OCI-LY7 (cell line): ENCODE measurements at regions not wholly inside any gene's neighbourhood (a gene's known extent, or its start where the extent isn't known, plus 50 kb on each side); places are given as distances from the start of the nearest gene placed in this dataset.

Source experiments
- BruUV-seq: library from RNA; stranded (reverse); fragments of 400-500 nt; replicated peaks from 2 replicates; lab custom pipeline; 2021; lab: Mats Ljungman, UMichigan
- CTCF ChIA-PET: fragments of 300-600 bp; sonication (Branson Sonifier 250); formaldehyde crosslinking; loops from one replicate; lab custom pipeline; 2022; ENCODE audit warnings: antibody characterized with exemption; ENCODE audit not compliant: unreplicated experiment; lab: Charles Lee
- POLR2A ChIA-PET: fragments of 300-600 bp; sonication (Branson Sonifier 250); formaldehyde crosslinking; loops from one replicate; lab custom pipeline; 2022; ENCODE audit warnings: antibody characterized with exemption; lab: Charles Lee
- DNase-seq: peaks from one replicate; pipeline ENCODE4 v3.0.0-alpha.2; 2015; ENCODE audit warnings: low spot score
- H2AFZ ChIP-seq: fragments of 200-600 bp; sonication (generic), shearing (Covaris generic); 2 replicates; pipeline ENCODE4 v1.6.1; 2014; ENCODE audit warnings: mild to moderate bottlenecking, antibody characterized with exemption, low read length, moderate library complexity
- H3K27ac ChIP-seq: fragments of 200-600 bp; sonication (generic); 2 replicates; pipeline ENCODE4 v1.5.1; 2014; ENCODE audit warnings: mixed run types, low read depth, mild to moderate bottlenecking, moderate library complexity, low read length, inconsistent platforms; ENCODE audit not compliant: poor library complexity, severe bottlenecking
- H3K36me3 ChIP-seq: fragments of 200-600 bp; sonication (generic); 2 replicates; pipeline ENCODE4 v1.6.1; 2014; ENCODE audit warnings: mild to moderate bottlenecking, antibody characterized with exemption, low read length, moderate library complexity, mixed read lengths; ENCODE audit not compliant: insufficient read depth
- H3K4me1 ChIP-seq: fragments of 200-600 bp; sonication (generic); 2 replicates; pipeline ENCODE4 v1.5.1; 2014; ENCODE audit warnings: mild to moderate bottlenecking, low read length; ENCODE audit not compliant: insufficient read depth, poor library complexity, severe bottlenecking
- H3K4me2 ChIP-seq: fragments of 200-600 bp; sonication (generic); 2 replicates; pipeline ENCODE4 v1.6.1; 2014; ENCODE audit warnings: mild to moderate bottlenecking, low read length
- H3K4me3 ChIP-seq: fragments of 200-600 bp; sonication (generic); 2 replicates; pipeline ENCODE4 v1.5.1; 2014; ENCODE audit warnings: mild to moderate bottlenecking, low read depth, low read length; ENCODE audit not compliant: poor library complexity, severe bottlenecking
- H3K79me2 ChIP-seq: fragments of 200-600 bp; sonication (generic); 2 replicates; pipeline ENCODE4 v1.6.1; 2016; ENCODE audit warnings: low read depth, mild to moderate bottlenecking, low read length, moderate library complexity, mixed read lengths; ENCODE audit not compliant: insufficient read depth
- H3K9me2 ChIP-seq: fragments of 200-600 bp; sonication (generic); 2 replicates; pipeline ENCODE4 v1.6.1; 2016; ENCODE audit warnings: mild to moderate bottlenecking, low read length, mixed read lengths; ENCODE audit not compliant: insufficient read depth
- H3K9me3 ChIP-seq: fragments of 200-600 bp; sonication (generic); 2 replicates; pipeline ENCODE4 v1.6.1; 2014; ENCODE audit warnings: mild to moderate bottlenecking, mixed run types, low read length, mixed read lengths
- H4K20me1 ChIP-seq: fragments of 200-600 bp; sonication (generic); 2 replicates; pipeline ENCODE4 v1.6.1; 2014; ENCODE audit warnings: mild to moderate bottlenecking, antibody characterized with exemption, low read length, moderate library complexity, mixed read lengths; ENCODE audit not compliant: insufficient read depth
- EZH2phosphoT487 ChIP-seq: fragments of 200-600 bp; sonication (generic); IDR thresholded peaks from 2 replicates; pipeline ENCODE4 v1.6.1; 2018; ENCODE audit warnings: low read depth, borderline replicate concordance, mild to moderate bottlenecking, mixed run types, antibody characterized with exemption, low read length, moderate library complexity, mixed read lengths
- intact Hi-C: fragments of 100-400 bp; cut with micrococcal nuclease; formaldehyde crosslinking; loops from one replicate; pipeline ENCODE4 v1.10.0; 2022; ENCODE audit not compliant: unreplicated experiment
- TF ChIP-seq, protein P1 (sequence below): fragments of 200-600 bp; sonication (generic); conservative IDR thresholded peaks from 2 replicates; pipeline ENCODE4 v1.5.1; 2014; ENCODE audit warnings: mild to moderate bottlenecking, antibody characterized with exemption, low read length, moderate library complexity, mixed read lengths

DNA sequence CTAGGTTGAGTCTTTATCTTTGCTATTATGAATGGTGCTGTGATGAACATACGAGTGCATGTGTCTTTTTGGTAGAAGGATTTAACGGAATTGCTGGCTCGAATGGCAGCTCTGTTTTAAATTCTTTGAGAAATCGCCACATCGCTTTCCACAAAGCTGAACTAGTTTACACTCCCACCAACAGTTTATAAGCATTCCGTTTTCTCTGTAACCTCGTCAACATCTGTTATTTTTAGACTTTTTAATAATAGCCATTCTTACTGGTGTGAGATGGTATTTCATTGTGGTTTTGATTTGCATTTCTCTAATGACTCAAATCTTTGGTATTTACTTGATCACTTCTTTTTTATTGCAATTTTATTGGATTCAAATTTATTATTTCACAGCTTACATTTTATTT is 117.4 kb upstream of the HDGFL1 start:
- H4K20me1 ChIP-seq, result no peaks in the 10 kb centered on the region
- no peaks in the 10 kb centered on the region for H3K4me1 ChIP-seq
- H3K79me2 ChIP-seq, result no peaks in the 10 kb centered on the region
- no peak overlapping the region for H3K4me3 ChIP-seq
- intact Hi-C loops, result no loop called here
- no peak for TF ChIP-seq EZH2phosphoT487
- TF ChIP-seq, protein P1, sequence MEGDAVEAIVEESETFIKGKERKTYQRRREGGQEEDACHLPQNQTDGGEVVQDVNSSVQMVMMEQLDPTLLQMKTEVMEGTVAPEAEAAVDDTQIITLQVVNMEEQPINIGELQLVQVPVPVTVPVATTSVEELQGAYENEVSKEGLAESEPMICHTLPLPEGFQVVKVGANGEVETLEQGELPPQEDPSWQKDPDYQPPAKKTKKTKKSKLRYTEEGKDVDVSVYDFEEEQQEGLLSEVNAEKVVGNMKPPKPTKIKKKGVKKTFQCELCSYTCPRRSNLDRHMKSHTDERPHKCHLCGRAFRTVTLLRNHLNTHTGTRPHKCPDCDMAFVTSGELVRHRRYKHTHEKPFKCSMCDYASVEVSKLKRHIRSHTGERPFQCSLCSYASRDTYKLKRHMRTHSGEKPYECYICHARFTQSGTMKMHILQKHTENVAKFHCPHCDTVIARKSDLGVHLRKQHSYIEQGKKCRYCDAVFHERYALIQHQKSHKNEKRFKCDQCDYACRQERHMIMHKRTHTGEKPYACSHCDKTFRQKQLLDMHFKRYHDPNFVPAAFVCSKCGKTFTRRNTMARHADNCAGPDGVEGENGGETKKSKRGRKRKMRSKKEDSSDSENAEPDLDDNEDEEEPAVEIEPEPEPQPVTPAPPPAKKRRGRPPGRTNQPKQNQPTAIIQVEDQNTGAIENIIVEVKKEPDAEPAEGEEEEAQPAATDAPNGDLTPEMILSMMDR, result no peak
- H3K9me2 ChIP-seq, result no peaks in the 10 kb centered on the region
- H3K36me3 ChIP-seq, result no peaks in the 10 kb centered on the region
- DNase-seq, result no peak
- no peak overlapping the region for H3K27ac ChIP-seq
- CTCF ChIA-PET, result no interaction called here
- H2AFZ ChIP-seq, result no peak overlapping the region
- no peak overlapping the region for H3K4me2 ChIP-seq
- POLR2A ChIA-PET, result interaction anchor here (0.6 to 0.7 kb wide), 2 partner anchors 9 to 1277 kb away, joined by 3 to 4 read pairs; no protein-coding TSS in a partner anchor
- BruUV-seq, result no TSS peak
- H3K9me3 ChIP-seq, result no peaks in the 10 kb centered on the region

DNA sequence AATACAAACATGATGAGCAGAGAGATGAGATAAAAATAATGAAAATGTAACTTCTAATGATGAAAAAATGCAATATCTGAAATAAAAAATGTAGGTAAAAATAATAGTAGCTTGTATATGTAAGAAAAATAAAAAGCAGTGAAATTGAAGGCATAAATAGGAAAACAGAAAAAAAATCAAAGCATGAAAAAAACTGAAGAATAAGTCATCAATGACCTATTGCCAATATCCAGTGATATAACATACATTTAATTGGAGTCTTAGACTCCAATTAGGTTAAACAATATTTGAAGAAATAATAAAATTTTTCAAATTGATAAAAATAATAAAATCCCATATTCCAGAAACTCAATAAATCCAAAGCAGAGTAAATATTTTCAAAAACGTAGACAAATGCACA is 114.0 kb upstream of the HDGFL1 start:
- Histone ChIP-seq H3K9me2 (no peaks in the 10 kb centered on the region), H3K27ac (no peak overlapping the region), H3K4me3 (no peak overlapping the region), H3K79me2 (no peaks in the 10 kb centered on the region), H3K9me3 (no peaks in the 10 kb centered on the region), H3K4me2 (no peak overlapping the region), H2AFZ (no peak overlapping the region), H4K20me1 (no peaks in the 10 kb centered on the region), H3K4me1 (no peaks in the 10 kb centered on the region), H3K36me3 (no peaks in the 10 kb centered on the region)
- ChIA-PET CTCF (no interaction called here), POLR2A (no interaction called here)
- no TSS peak for BruUV-seq
- no peak for TF ChIP-seq EZH2phosphoT487
- TF ChIP-seq, protein P1, result no peak
- intact Hi-C loops, result no loop called here
- DNase-seq, result no peak

DNA sequence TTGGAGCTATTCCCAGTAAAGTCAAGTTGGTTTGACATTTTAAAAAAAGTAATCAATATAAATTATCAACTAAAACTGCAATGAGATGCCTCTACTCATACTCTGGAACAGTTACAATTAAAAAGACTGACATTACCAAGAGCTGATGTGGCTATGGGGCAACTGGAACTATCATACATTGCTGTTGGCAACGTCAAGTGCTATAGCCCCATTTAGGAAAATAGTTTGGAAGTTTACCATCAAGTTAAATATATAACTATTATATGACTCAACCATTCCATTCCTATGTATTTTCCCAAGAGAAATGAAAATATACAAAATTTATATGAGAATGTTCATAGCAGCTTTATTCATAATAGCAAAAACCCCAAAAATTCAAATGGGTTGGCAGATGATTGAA is 111.4 kb upstream of the HDGFL1 start:
- no peak overlapping the region for H3K4me2 ChIP-seq
- no TSS peak for BruUV-seq
- intact Hi-C loops, result no loop called here
- ChIA-PET CTCF (no interaction called here), POLR2A (interaction anchor here (0.9 kb wide), 1 partner anchor 120 kb away, joined by 3 read pairs; no protein-coding TSS in a partner anchor)
- H2AFZ ChIP-seq, result no peak overlapping the region
- no peaks in the 10 kb centered on the region for H4K20me1 ChIP-seq
- no peak overlapping the region for H3K4me3 ChIP-seq
- DNase-seq, result no peak
- no peak overlapping the region for H3K27ac ChIP-seq
- no peaks in the 10 kb centered on the region for H3K4me1 ChIP-seq
- no peaks in the 10 kb centered on the region for H3K9me2 ChIP-seq
- H3K79me2 ChIP-seq, result no peaks in the 10 kb centered on the region
- no peaks in the 10 kb centered on the region for H3K36me3 ChIP-seq
- no peaks in the 10 kb centered on the region for H3K9me3 ChIP-seq
- TF ChIP-seq, protein P1, result no peak
- TF ChIP-seq EZH2phosphoT487, result no peak
